Epithelial cell of esophagus (primary cell): ENCODE measurements at regions not wholly inside any gene's neighbourhood (a gene's known extent, or its start where the extent isn't known, plus 50 kb on each side); places are given as distances from the start of the nearest gene placed in this dataset.
"Not testable (repeated sequence)": the region's sequence is repeated elsewhere in the genome, so short reads cannot be mapped to it uniquely, and the experiment has no call there.

Source experiments
- DNase-seq: peaks from one replicate; pipeline ENCODE4 v3.0.0; 2010; ENCODE audit warnings: low read depth
- H3K4me3 ChIP-seq: 2 replicates; pipeline ENCODE4 v1.5.1; 2011; ENCODE audit warnings: mild to moderate bottlenecking, low read length, control low read depth
- CTCF ChIP-seq: IDR thresholded peaks from 2 replicates; pipeline ENCODE4 v1.5.1; 2011; ENCODE audit warnings: low read depth, mild to moderate bottlenecking, low read length, control low read depth, inconsistent platforms; ENCODE audit not compliant: insufficient read depth; ENCODE audit errors: missing control alignments

GRCh38 chr1:115527746-115528145 is 114.0 kb upstream of the VANGL1 start:
- H3K4me3 ChIP-seq = no peak overlapping the region
- no peak for TF ChIP-seq CTCF
- DNase-seq = peak; percentile 84

- no peak for TF ChIP-seq CTCF
- DNase-seq = no peak
- no peak overlapping the region for H3K4me3 ChIP-seq
Measured at GRCh38 chr1:115526900-115527299, 114.9 kb upstream of the VANGL1 start.

GRCh38 chr1:115524236-115524635 is 117.5 kb upstream of the VANGL1 start:
- no peak for TF ChIP-seq CTCF
- peak; percentile 73 for DNase-seq
- H3K4me3 ChIP-seq = no peak overlapping the region

GRCh38 chr1:115522386-115522785 is 119.4 kb upstream of the VANGL1 start:
- no peak overlapping the region for H3K4me3 ChIP-seq
- no peak for TF ChIP-seq CTCF
- DNase-seq = no peak

GRCh38 chr1:115515270-115515669 is 126.5 kb upstream of the VANGL1 start:
- DNase-seq = no peak
- H3K4me3 ChIP-seq = no peak overlapping the region
- no peak for TF ChIP-seq CTCF

GRCh38 chr1:115510226-115510625 is 131.5 kb upstream of the VANGL1 start:
- peak; percentile 87 for DNase-seq

GRCh38 chr1:115507901-115508300 is 133.9 kb upstream of the VANGL1 start:
- no peak overlapping the region for H3K4me3 ChIP-seq
- TF ChIP-seq CTCF = no peak
- no peak for DNase-seq

More at GRCh38 chr1:115510226-115510625, 131.5 kb upstream of the VANGL1 start:
- not testable (repeated sequence) for H3K4me3 ChIP-seq
